Neural cell (in vitro differentiated cells): ENCODE measurements at regions not wholly inside any gene's neighbourhood (a gene's known extent, or its start where the extent isn't known, plus 50 kb on each side); places are given as distances from the start of the nearest gene placed in this dataset.

Experiments used
- EP300 ChIP-seq: fragments of 450-650 bp; conservative IDR thresholded peaks from 2 replicates; pipeline ENCODE4 v1.6.1; 2014; ENCODE audit warnings: antibody characterized with exemption, mild to moderate bottlenecking, moderate library complexity; ENCODE audit not compliant: poor library complexity, severe bottlenecking
- EZH2 ChIP-seq: fragments of 200-600, 300-800 bp; shearing (Covaris generic), sonication (generic); IDR thresholded peaks from 2 replicates; pipeline ENCODE4 v1.6.1; 2014; ENCODE audit warnings: antibody characterized with exemption, low read length, borderline replicate concordance, mild to moderate bottlenecking; ENCODE audit not compliant: insufficient read depth, poor library complexity, severe bottlenecking
- MXI1 ChIP-seq: fragments of 450-650 bp; conservative IDR thresholded peaks from 2 replicates; pipeline ENCODE4 v1.6.1; 2014; ENCODE audit warnings: antibody characterized with exemption, mild to moderate bottlenecking; ENCODE audit not compliant: poor library complexity, severe bottlenecking
- POLR2AphosphoS5 ChIP-seq: IDR thresholded peaks from 2 replicates; pipeline ENCODE4 v1.6.1; 2012
- RAD21 ChIP-seq: fragments of 450-650 bp; conservative IDR thresholded peaks from 2 replicates; pipeline ENCODE4 v1.6.1; 2014; ENCODE audit warnings: antibody characterized with exemption, mild to moderate bottlenecking, moderate library complexity
- SMC3 ChIP-seq: fragments of 450-650 bp; conservative IDR thresholded peaks from 2 replicates; pipeline ENCODE4 v1.6.1; 2014; ENCODE audit warnings: antibody characterized with exemption, mild to moderate bottlenecking, moderate library complexity; ENCODE audit not compliant: poor library complexity
- TAF1 ChIP-seq: IDR thresholded peaks from 2 replicates; pipeline ENCODE4 v1.6.1; 2012; ENCODE audit warnings: low read depth
- TF ChIP-seq, protein P1 (sequence below): fragments of 450-650 bp; IDR thresholded peaks from 2 replicates; pipeline ENCODE4 v1.5.1; 2014; ENCODE audit warnings: antibody characterized with exemption, mild to moderate bottlenecking, moderate library complexity; ENCODE audit not compliant: poor library complexity, severe bottlenecking
- TF ChIP-seq, protein P2 (sequence below): IDR thresholded peaks from 2 replicates; pipeline ENCODE4 v1.6.1; 2012; ENCODE audit warnings: borderline replicate concordance

DNA sequence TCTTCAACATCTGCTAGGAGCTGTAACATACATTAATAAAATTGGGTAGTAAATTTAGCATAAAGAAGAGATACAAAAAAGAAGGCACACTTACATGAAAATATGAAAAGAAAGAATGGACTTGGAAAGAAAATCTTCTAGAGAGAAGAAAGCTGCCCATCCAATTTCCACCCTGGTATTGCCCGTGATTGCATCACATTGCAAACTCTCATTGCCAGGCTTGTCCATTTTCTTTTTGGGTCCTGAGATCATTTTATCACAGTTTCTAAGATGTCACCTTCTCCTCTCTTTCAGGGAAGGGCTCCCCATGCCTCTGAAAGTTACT lies 321.5 kb downstream of the RND3 start:
- TF ChIP-seq, protein P1, sequence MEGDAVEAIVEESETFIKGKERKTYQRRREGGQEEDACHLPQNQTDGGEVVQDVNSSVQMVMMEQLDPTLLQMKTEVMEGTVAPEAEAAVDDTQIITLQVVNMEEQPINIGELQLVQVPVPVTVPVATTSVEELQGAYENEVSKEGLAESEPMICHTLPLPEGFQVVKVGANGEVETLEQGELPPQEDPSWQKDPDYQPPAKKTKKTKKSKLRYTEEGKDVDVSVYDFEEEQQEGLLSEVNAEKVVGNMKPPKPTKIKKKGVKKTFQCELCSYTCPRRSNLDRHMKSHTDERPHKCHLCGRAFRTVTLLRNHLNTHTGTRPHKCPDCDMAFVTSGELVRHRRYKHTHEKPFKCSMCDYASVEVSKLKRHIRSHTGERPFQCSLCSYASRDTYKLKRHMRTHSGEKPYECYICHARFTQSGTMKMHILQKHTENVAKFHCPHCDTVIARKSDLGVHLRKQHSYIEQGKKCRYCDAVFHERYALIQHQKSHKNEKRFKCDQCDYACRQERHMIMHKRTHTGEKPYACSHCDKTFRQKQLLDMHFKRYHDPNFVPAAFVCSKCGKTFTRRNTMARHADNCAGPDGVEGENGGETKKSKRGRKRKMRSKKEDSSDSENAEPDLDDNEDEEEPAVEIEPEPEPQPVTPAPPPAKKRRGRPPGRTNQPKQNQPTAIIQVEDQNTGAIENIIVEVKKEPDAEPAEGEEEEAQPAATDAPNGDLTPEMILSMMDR = no peak
- no peak for TF ChIP-seq POLR2AphosphoS5
- no peak for TF ChIP-seq EP300
- TF ChIP-seq RAD21 = no peak
- TF ChIP-seq, protein P2, sequence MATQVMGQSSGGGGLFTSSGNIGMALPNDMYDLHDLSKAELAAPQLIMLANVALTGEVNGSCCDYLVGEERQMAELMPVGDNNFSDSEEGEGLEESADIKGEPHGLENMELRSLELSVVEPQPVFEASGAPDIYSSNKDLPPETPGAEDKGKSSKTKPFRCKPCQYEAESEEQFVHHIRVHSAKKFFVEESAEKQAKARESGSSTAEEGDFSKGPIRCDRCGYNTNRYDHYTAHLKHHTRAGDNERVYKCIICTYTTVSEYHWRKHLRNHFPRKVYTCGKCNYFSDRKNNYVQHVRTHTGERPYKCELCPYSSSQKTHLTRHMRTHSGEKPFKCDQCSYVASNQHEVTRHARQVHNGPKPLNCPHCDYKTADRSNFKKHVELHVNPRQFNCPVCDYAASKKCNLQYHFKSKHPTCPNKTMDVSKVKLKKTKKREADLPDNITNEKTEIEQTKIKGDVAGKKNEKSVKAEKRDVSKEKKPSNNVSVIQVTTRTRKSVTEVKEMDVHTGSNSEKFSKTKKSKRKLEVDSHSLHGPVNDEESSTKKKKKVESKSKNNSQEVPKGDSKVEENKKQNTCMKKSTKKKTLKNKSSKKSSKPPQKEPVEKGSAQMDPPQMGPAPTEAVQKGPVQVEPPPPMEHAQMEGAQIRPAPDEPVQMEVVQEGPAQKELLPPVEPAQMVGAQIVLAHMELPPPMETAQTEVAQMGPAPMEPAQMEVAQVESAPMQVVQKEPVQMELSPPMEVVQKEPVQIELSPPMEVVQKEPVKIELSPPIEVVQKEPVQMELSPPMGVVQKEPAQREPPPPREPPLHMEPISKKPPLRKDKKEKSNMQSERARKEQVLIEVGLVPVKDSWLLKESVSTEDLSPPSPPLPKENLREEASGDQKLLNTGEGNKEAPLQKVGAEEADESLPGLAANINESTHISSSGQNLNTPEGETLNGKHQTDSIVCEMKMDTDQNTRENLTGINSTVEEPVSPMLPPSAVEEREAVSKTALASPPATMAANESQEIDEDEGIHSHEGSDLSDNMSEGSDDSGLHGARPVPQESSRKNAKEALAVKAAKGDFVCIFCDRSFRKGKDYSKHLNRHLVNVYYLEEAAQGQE = no peak
- TF ChIP-seq MXI1 = no peak
- no peak for TF ChIP-seq TAF1
- TF ChIP-seq EZH2 = no peak
- no peak for TF ChIP-seq SMC3
